HUES64 (cell line): ENCODE measurements at regions not wholly inside any gene's neighbourhood (a gene's known extent, or its start where the extent isn't known, plus 50 kb on each side); places are given as distances from the start of the nearest gene placed in this dataset.

Experiments used
- H3K27ac ChIP-seq: 2 replicates; pipeline ENCODE4 v1.7.0; 2013; ENCODE audit warnings: low read depth, low read length, inconsistent platforms
- H3K27me3 ChIP-seq: 2 replicates; pipeline ENCODE4 v1.6.1; 2013; ENCODE audit warnings: mild to moderate bottlenecking, low read length; ENCODE audit not compliant: insufficient read depth
- H3K36me3 ChIP-seq: 2 replicates; pipeline ENCODE4 v1.6.1; 2013; ENCODE audit warnings: mild to moderate bottlenecking, low read length; ENCODE audit not compliant: insufficient read depth
- H3K4me1 ChIP-seq: 2 replicates; pipeline ENCODE4 v1.6.1; 2013; ENCODE audit warnings: mild to moderate bottlenecking, low read length, moderate library complexity; ENCODE audit not compliant: insufficient read depth
- H3K4me3 ChIP-seq: 2 replicates; pipeline ENCODE4 v1.5.1; 2013; ENCODE audit warnings: mild to moderate bottlenecking, low read length, moderate library complexity
- H3K9ac ChIP-seq: 2 replicates; pipeline ENCODE4 v1.6.1; 2013; ENCODE audit warnings: mild to moderate bottlenecking, low read depth, low read length
- H3K9me3 ChIP-seq: 2 replicates; pipeline ENCODE4 v1.6.1; 2013; ENCODE audit warnings: low read depth, low read length; ENCODE audit not compliant: insufficient read depth
- WGBS: fragments of 150-250, 120-280 bp; methylation state at CpG from one replicate; pipeline ENCODE4 v1.1.7; 2013; ENCODE audit warnings: missing lambda C conversion rate; 5-methylcytosine and 5-hydroxymethylcytosine counted together

GRCh38 chr5:2184563-2185540 is 302.1 kb upstream of the IRX4 start:
- Histone ChIP-seq H3K27me3 (no peaks in the 10 kb centered on the region), H3K27ac (no peak overlapping the region), H3K4me3 (no peak overlapping the region), H3K36me3 (no peaks in the 10 kb centered on the region), H3K9ac (no peak overlapping the region), H3K4me1 (no peaks in the 10 kb centered on the region), H3K9me3 (no peaks in the 10 kb centered on the region)
- WGBS: 94% methylated on average over 11 of the region's 12 CpGs

GRCh38 chr5:2184026-2184366 is 301.3 kb upstream of the IRX4 start:
- H3K27me3 ChIP-seq: no peaks in the 10 kb centered on the region
- WGBS: 94% methylated on average over 5 of the region's 5 CpGs
- no peaks in the 10 kb centered on the region for H3K36me3 ChIP-seq
- H3K9ac ChIP-seq: no peak overlapping the region
- H3K4me1 ChIP-seq: no peaks in the 10 kb centered on the region
- no peak overlapping the region for H3K4me3 ChIP-seq
- no peaks in the 10 kb centered on the region for H3K9me3 ChIP-seq
- H3K27ac ChIP-seq: no peak overlapping the region

- Histone ChIP-seq H3K27ac (no peak overlapping the region), H3K36me3 (no peaks in the 10 kb centered on the region), H3K27me3 (no peaks in the 10 kb centered on the region), H3K4me3 (no peak overlapping the region), H3K9ac (no peak overlapping the region), H3K4me1 (no peaks in the 10 kb centered on the region), H3K9me3 (no peaks in the 10 kb centered on the region)
- 90% methylated on average over 17 of the region's 17 CpGs for WGBS
Observed at GRCh38 chr5:2183154-2184025, 300.7 kb upstream of the IRX4 start.

GRCh38 chr5:2182020-2182419 is 299.3 kb upstream of the IRX4 start:
- no peaks in the 10 kb centered on the region for H3K9me3 ChIP-seq
- no peaks in the 10 kb centered on the region for H3K36me3 ChIP-seq
- no peaks in the 10 kb centered on the region for H3K4me1 ChIP-seq
- H3K9ac ChIP-seq: no peak overlapping the region
- 94% methylated on average over 5 of the region's 5 CpGs for WGBS
- H3K4me3 ChIP-seq: no peak overlapping the region
- no peak overlapping the region for H3K27ac ChIP-seq
- no peaks in the 10 kb centered on the region for H3K27me3 ChIP-seq

- Histone ChIP-seq H3K9ac (no peak overlapping the region), H3K4me1 (no peaks in the 10 kb centered on the region), H3K9me3 (no peaks in the 10 kb centered on the region), H3K36me3 (no peaks in the 10 kb centered on the region), H3K27me3 (no peaks in the 10 kb centered on the region), H3K4me3 (no peak overlapping the region), H3K27ac (no peak overlapping the region)
- 96% methylated on average over 17 of the region's 17 CpGs for WGBS
Observed at GRCh38 chr5:2181557-2181956, 298.8 kb upstream of the IRX4 start.

GRCh38 chr5:2181149-2181548 is 298.4 kb upstream of the IRX4 start:
- no peaks in the 10 kb centered on the region for H3K9me3 ChIP-seq
- WGBS: 92% methylated on average over 8 of the region's 8 CpGs
- H3K27me3 ChIP-seq: no peaks in the 10 kb centered on the region
- no peak overlapping the region for H3K4me3 ChIP-seq
- no peak overlapping the region for H3K27ac ChIP-seq
- H3K36me3 ChIP-seq: no peaks in the 10 kb centered on the region
- H3K4me1 ChIP-seq: no peaks in the 10 kb centered on the region
- no peak overlapping the region for H3K9ac ChIP-seq

- H3K27ac ChIP-seq: no peak overlapping the region
- no peaks in the 10 kb centered on the region for H3K4me1 ChIP-seq
- H3K9ac ChIP-seq: no peak overlapping the region
- no peaks in the 10 kb centered on the region for H3K9me3 ChIP-seq
- 95% methylated on average over 16 of the region's 17 CpGs for WGBS
- H3K36me3 ChIP-seq: no peaks in the 10 kb centered on the region
- H3K27me3 ChIP-seq: no peaks in the 10 kb centered on the region
- no peak overlapping the region for H3K4me3 ChIP-seq
Observed at GRCh38 chr5:2180456-2180855, 297.7 kb upstream of the IRX4 start.

GRCh38 chr5:2179861-2180260 is 297.1 kb upstream of the IRX4 start:
- H3K27ac ChIP-seq: no peak overlapping the region
- no peaks in the 10 kb centered on the region for H3K9me3 ChIP-seq
- 96% methylated on average over 22 of the region's 23 CpGs for WGBS
- no peak overlapping the region for H3K4me3 ChIP-seq
- H3K4me1 ChIP-seq: no peaks in the 10 kb centered on the region
- H3K9ac ChIP-seq: no peak overlapping the region
- no peaks in the 10 kb centered on the region for H3K27me3 ChIP-seq
- no peaks in the 10 kb centered on the region for H3K36me3 ChIP-seq

- 93% methylated on average over 12 of the region's 12 CpGs for WGBS
- no peaks in the 10 kb centered on the region for H3K27me3 ChIP-seq
Observed at GRCh38 chr5:2178528-2178927, 295.8 kb upstream of the IRX4 start.

GRCh38 chr5:2178071-2178477 is 295.3 kb upstream of the IRX4 start:
- Histone ChIP-seq H3K27me3 (no peaks in the 10 kb centered on the region), H3K27ac (no peak overlapping the region), H3K4me1 (no peaks in the 10 kb centered on the region), H3K4me3 (no peak overlapping the region), H3K9me3 (no peaks in the 10 kb centered on the region), H3K9ac (no peak overlapping the region), H3K36me3 (no peaks in the 10 kb centered on the region)
- 95% methylated on average over 12 of the region's 12 CpGs for WGBS

More at GRCh38 chr5:2178528-2178927, 295.8 kb upstream of the IRX4 start:
- Histone ChIP-seq H3K36me3 (no peaks in the 10 kb centered on the region), H3K27ac (no peak overlapping the region), H3K4me3 (no peak overlapping the region), H3K9me3 (no peaks in the 10 kb centered on the region), H3K4me1 (no peaks in the 10 kb centered on the region), H3K9ac (no peak overlapping the region)

- H3K4me3 ChIP-seq: no peak overlapping the region
- no peak overlapping the region for H3K27ac ChIP-seq
- H3K36me3 ChIP-seq: no peaks in the 10 kb centered on the region
- no peaks in the 10 kb centered on the region for H3K9me3 ChIP-seq
- H3K27me3 ChIP-seq: no peaks in the 10 kb centered on the region
- WGBS: 93% methylated on average over 7 of the region's 7 CpGs
- no peak overlapping the region for H3K9ac ChIP-seq
- H3K4me1 ChIP-seq: no peaks in the 10 kb centered on the region
Observed at GRCh38 chr5:2177244-2177643, 294.5 kb upstream of the IRX4 start.
